AG10803 (cell line): ENCODE measurements at regions not wholly inside any gene's neighbourhood (a gene's known extent, or its start where the extent isn't known, plus 50 kb on each side); places are given as distances from the start of the nearest gene placed in this dataset.

Experiments
- DNase-seq: peaks from one replicate; pipeline ENCODE4 v3.0.0; 2010; ENCODE audit warnings: low read depth
- H3K4me3 ChIP-seq: 2 replicates; pipeline ENCODE4 v1.5.1; 2011; ENCODE audit warnings: mild to moderate bottlenecking, low read length, control low read depth
- CTCF ChIP-seq: conservative IDR thresholded peaks from 2 replicates; pipeline ENCODE4 v1.5.1; 2011; ENCODE audit warnings: mild to moderate bottlenecking, low read length, control low read depth, inconsistent platforms

GRCh38 chr9:80061940-80062339, 490.2 kb downstream of the TLE4 start:
- DNase-seq, result peak; percentile 86
- H3K4me3 ChIP-seq, result no peak overlapping the region
- no peak for TF ChIP-seq CTCF

- H3K4me3 ChIP-seq, result no peak overlapping the region
- no peak for TF ChIP-seq CTCF
- peak; percentile 23 for DNase-seq
These were observed 489.3 kb downstream of the TLE4 start for GRCh38 chr9:80061096-80061495.

- no peak overlapping the region for H3K4me3 ChIP-seq
- TF ChIP-seq CTCF, result no peak
- no peak for DNase-seq
These were observed 488.2 kb downstream of the TLE4 start for GRCh38 chr9:80059979-80060378.

- DNase-seq, result no peak
- no peak for TF ChIP-seq CTCF
- no peak overlapping the region for H3K4me3 ChIP-seq
These were observed 487.4 kb downstream of the TLE4 start for GRCh38 chr9:80059191-80059590.

GRCh38 chr9:80052830-80053229, 481.1 kb downstream of the TLE4 start:
- DNase-seq, result no peak
- no peak overlapping the region for H3K4me3 ChIP-seq
- TF ChIP-seq CTCF, result no peak

GRCh38 chr9:80049096-80049782, 477.5 kb downstream of the TLE4 start:
- H3K4me3 ChIP-seq, result no peak overlapping the region
- TF ChIP-seq CTCF, result no peak
- DNase-seq, result no peak

GRCh38 chr9:80046481-80046880, 474.7 kb downstream of the TLE4 start:
- TF ChIP-seq CTCF, result no peak
- no peak overlapping the region for H3K4me3 ChIP-seq
- no peak for DNase-seq
